Thoracic aorta (tissue), 2 donors: ENCODE measurements at regions not wholly inside any gene's neighbourhood (a gene's known extent, or its start where the extent isn't known, plus 50 kb on each side); places are given as distances from the start of the nearest gene placed in this dataset.

ENCODE experiments used
- ATAC-seq: fragments of 150-250 bp; one replicate; pipeline ENCODE4 v1.8.0; 2017; ENCODE audit warnings: low read depth; ENCODE audit not compliant: insufficient number of reproducible peaks, low FRiP score
- DNase-seq: peaks from one replicate; pipeline ENCODE4 v3.0.0-alpha.2; 2020; ENCODE audit warnings: low spot score
- H3K27ac ChIP-seq, 2 donors: fragments of 200-600 bp; sonication (generic); 1 replicate in 1 of 2; 2 replicates in 1 of 2; pipeline ENCODE4 v1.5.1; 2016; ENCODE audit warnings: mild to moderate bottlenecking in 2 of 2, moderate library complexity in 2 of 2
- H3K27me3 ChIP-seq: fragments of 200-600 bp; sonication (generic); replicated peaks from 2 replicates; pipeline ENCODE4 v1.6.0; 2016; ENCODE audit warnings: mild to moderate bottlenecking; ENCODE audit not compliant: insufficient read depth
- H3K36me3 ChIP-seq: fragments of 200-600 bp; sonication (generic); one replicate; pipeline ENCODE4 v1.5.1; 2016
- H3K4me1 ChIP-seq, 2 donors: fragments of 200-600 bp; sonication (generic); 1 replicate in 1 of 2; 2 replicates in 1 of 2; pipeline versions ENCODE4 v1.5.1 to v1.6.0; 2016; ENCODE audit warnings: low read depth in 2 of 2, mild to moderate bottlenecking in 1 of 2; ENCODE audit not compliant: control insufficient read depth in 1 of 2
- H3K4me3 ChIP-seq: fragments of 200-600 bp; sonication (generic); 2 replicates; pipeline ENCODE4 v1.5.1; 2016; ENCODE audit warnings: mild to moderate bottlenecking
- H3K9me3 ChIP-seq: fragments of 200-600 bp; sonication (generic); 2 replicates; pipeline ENCODE4 v1.5.1; 2016
- CTCF ChIP-seq: fragments of 200-600 bp; sonication (generic); IDR thresholded peaks from one replicate; pipeline ENCODE4 v1.5.1; 2019; ENCODE audit warnings: antibody characterized with exemption

- Histone ChIP-seq H3K27me3 (no peaks in the 10 kb centered on the region), H3K4me3 (no peak overlapping the region), H3K36me3 (no peaks in the 10 kb centered on the region), H3K4me1 (peaks cover 0 to 27% of the 10 kb centered on the region in 2 donors), H3K9me3 (no peaks in the 10 kb centered on the region), H3K27ac (no peak overlapping the region)
- no peak for TF ChIP-seq CTCF
- DNase-seq (no peak), ATAC-seq (peak; percentile 77)
Observed at GRCh38 chr4:181952478-181952877, 290.7 kb upstream of the TENM3 start.

- ATAC-seq (no peak), DNase-seq (no peak)
- no peaks in the 10 kb centered on the region for H3K27me3 ChIP-seq
- no peak overlapping the region for H3K4me3 ChIP-seq
- H3K27ac ChIP-seq = no peak overlapping the region
- TF ChIP-seq CTCF = no peak
- H3K9me3 ChIP-seq = no peaks in the 10 kb centered on the region
- peaks cover 0 to 28% of the 10 kb centered on the region in 2 donors for H3K4me1 ChIP-seq
- no peaks in the 10 kb centered on the region for H3K36me3 ChIP-seq
Observed at GRCh38 chr4:181956512-181956911, 286.7 kb upstream of the TENM3 start.

- Histone ChIP-seq H3K27me3 (no peaks in the 10 kb centered on the region), H3K27ac (no peak overlapping the region), H3K36me3 (no peaks in the 10 kb centered on the region), H3K4me1 (peaks cover 0 to 22% of the 10 kb centered on the region in 2 donors), H3K4me3 (no peak overlapping the region), H3K9me3 (no peaks in the 10 kb centered on the region)
- ATAC-seq = no peak
- TF ChIP-seq CTCF = no peak
- no peak for DNase-seq
Observed at GRCh38 chr4:181957088-181957487, 286.1 kb upstream of the TENM3 start.

GRCh38 chr4:181958446-181958845, 284.8 kb upstream of the TENM3 start:
- no peak for TF ChIP-seq CTCF
- Histone ChIP-seq H3K36me3 (no peaks in the 10 kb centered on the region), H3K4me3 (no peak overlapping the region), H3K4me1 (peaks cover 0 to 14% of the 10 kb centered on the region in 2 donors), H3K27ac (no peak overlapping the region), H3K9me3 (no peaks in the 10 kb centered on the region), H3K27me3 (no peaks in the 10 kb centered on the region)
- DNase-seq (no peak), ATAC-seq (no peak)

GRCh38 chr4:181959121-181959520, 284.1 kb upstream of the TENM3 start:
- ATAC-seq = no peak
- no peak overlapping the region for H3K4me3 ChIP-seq
- H3K27me3 ChIP-seq = no peaks in the 10 kb centered on the region
- H3K27ac ChIP-seq = no peak overlapping the region
- no peaks in the 10 kb centered on the region for H3K9me3 ChIP-seq
- H3K4me1 ChIP-seq = peaks cover 0 to 14% of the 10 kb centered on the region in 2 donors
- TF ChIP-seq CTCF = no peak
- no peak for DNase-seq
- H3K36me3 ChIP-seq = no peaks in the 10 kb centered on the region
